LNCaP clone FGC (cell line): ENCODE measurements at regions not wholly inside any gene's neighbourhood (a gene's known extent, or its start where the extent isn't known, plus 50 kb on each side); places are given as distances from the start of the nearest gene placed in this dataset.
A peak's percentile ranks its signal among the peaks of the same experiment; 100 is the strongest.
"Not testable (repeated sequence)": the region's sequence is repeated elsewhere in the genome, so short reads cannot be mapped to it uniquely, and the experiment has no call there.

Source experiments
- DNase-seq: peaks from one replicate; pipeline ENCODE4 v3.0.0-alpha.2; 2011; ENCODE audit warnings: low read depth
- H3K4me3 ChIP-seq: 2 replicates; pipeline ENCODE4 v1.5.1; 2011; ENCODE audit warnings: mild to moderate bottlenecking, low read depth, low read length, control low read depth
- TF ChIP-seq, protein P1 (sequence below): IDR thresholded peaks from 2 replicates; pipeline ENCODE4 v1.5.1; 2012; ENCODE audit warnings: mild to moderate bottlenecking; ENCODE audit not compliant: control insufficient read depth, insufficient read depth; ENCODE audit errors: extremely low read depth

DNA sequence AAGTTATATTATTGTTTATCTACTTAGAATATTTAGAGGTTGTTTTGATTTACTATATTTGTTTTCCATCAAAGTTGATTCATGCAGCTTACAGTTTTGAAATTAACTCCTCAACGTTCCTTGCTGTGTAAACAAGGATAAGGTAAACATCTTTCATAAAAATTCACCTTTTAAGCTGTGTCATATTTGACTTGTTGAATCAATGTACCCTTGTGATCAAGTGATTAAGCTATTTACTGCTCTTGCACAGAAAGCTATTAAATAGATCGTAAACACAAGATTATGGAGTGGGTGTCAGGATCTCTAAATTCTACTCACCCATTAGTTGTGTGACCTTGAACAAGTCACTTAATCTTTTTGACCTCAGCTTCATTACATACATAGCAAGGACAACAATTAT is 2054.0 kb upstream of the NUDT12 start:
- TF ChIP-seq, protein P1, sequence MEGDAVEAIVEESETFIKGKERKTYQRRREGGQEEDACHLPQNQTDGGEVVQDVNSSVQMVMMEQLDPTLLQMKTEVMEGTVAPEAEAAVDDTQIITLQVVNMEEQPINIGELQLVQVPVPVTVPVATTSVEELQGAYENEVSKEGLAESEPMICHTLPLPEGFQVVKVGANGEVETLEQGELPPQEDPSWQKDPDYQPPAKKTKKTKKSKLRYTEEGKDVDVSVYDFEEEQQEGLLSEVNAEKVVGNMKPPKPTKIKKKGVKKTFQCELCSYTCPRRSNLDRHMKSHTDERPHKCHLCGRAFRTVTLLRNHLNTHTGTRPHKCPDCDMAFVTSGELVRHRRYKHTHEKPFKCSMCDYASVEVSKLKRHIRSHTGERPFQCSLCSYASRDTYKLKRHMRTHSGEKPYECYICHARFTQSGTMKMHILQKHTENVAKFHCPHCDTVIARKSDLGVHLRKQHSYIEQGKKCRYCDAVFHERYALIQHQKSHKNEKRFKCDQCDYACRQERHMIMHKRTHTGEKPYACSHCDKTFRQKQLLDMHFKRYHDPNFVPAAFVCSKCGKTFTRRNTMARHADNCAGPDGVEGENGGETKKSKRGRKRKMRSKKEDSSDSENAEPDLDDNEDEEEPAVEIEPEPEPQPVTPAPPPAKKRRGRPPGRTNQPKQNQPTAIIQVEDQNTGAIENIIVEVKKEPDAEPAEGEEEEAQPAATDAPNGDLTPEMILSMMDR = no peak
- H3K4me3 ChIP-seq = no peak overlapping the region
- DNase-seq = peak; percentile 32

DNA sequence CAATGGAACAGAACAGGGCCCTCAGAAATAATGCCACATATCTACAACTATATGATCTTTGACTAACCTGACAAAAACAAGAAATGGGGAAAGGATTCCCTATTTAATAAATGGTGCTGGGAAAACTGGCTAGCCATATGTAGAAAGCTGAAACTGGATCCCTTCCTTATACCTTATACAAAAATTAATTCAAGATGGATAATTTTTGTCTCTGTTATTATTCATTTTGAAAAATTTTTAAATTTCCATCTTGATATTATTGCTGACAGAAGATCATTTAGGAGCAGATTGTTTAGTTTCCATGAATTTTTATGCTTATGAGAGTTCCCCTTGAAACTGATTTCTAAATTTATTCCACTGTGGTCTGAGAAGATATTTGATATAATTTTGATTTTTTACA is 2039.8 kb upstream of the NUDT12 start:
- not testable (repeated sequence) for H3K4me3 ChIP-seq, DNase-seq

DNA sequence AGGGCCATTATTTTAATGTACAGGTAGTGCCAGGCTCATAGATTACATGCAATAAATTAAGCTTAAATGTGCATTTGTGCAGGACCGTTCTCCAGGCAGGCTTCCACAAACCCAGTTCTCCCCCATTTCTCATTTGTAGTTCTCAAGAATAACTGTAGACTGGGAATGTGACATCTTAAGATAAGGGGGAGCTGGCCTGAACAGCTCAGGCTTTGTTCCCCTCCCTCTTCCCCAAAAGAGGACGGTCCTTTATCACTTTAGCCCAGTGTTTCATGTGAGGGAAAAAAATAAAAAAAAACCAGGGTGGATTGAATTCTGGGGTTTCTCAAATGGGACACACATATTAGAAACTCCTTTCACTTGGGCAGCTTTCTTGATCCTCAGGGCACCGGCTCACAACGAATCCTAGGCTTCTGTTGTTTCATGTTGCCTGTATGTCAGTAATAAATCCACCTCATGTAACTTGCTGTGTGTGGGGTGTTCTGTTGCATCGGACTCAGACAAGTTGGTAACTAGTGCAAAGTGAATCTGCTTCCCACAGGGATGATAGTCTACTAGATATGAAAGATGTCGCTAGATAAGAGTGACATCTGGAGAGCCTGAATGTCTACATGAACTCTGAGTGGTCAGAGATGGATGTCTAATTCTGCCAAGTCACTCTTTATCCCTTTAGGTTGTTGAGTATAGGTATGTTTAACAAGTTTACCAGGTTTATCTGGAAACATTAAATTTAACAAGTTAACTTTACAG is 2030.6 kb upstream of the NUDT12 start:
- TF ChIP-seq, protein P1 = no peak
- no peak for DNase-seq
- H3K4me3 ChIP-seq = no peak overlapping the region

DNA sequence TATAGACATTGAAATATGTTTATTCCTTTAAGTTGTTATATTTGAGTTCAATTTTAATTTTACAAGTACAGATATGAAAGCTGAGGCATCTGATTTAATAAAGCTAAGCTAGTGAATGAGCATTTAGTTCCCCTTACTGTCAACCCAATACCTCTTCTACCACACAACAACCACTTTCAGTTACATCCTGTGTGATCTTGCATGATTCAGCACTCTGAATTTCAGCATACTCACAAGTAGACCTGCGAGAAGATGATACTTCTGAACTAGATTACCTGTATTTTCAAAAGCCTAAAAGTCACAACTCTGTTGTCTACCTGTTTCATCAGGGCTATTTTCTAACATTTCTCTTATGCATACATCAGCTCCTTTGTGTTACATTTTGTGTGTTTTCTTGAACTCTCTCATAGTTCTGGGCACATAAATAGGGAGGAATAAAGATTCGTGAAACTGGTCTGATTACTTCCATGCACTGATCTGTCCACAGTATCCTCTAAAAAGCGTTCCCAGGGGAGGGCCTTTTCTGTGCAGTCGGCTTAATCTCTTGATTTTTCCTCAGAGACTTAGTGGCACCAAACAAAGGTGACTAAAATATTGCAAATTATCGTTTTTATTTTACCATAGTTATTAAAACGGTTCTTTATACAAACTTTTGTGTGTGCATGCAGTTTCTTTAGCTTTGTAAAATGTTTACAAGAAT is 2025.5 kb upstream of the NUDT12 start:
- TF ChIP-seq, protein P1 = no peak
- H3K4me3 ChIP-seq = no peak overlapping the region
- DNase-seq = no peak

DNA sequence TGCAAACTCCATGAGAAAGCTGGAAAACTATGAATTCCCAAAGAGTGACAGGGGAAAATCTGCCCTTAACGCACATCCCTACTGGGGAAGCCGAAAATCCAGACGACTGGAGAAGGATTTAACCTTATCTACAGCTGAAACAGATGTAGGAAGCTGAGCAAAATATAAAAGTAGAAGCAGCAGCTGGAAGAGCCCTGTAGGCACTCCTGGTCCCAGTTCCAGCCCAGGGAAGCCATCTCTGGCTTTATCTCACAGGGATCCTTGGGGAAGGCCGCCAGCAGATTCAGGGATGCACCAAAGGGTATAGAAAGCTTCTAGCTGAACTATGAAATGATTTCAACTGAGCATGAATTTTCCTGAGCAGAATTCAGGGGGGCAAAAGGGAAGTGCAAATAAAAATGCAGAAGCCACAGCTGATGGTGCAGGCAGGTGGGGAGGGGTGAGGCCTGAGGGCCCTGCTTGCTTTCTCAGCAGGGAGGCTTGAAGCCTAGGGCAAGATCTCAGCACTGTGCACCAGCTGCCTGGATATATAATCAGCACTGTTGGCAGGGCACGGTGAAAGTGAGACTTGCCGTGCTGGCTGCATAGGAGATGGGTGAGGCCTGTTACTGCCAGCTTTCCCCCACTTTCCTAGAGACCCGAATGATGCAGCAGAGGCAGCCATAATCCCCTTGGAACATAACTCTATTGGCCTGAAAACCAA is 2019.5 kb upstream of the NUDT12 start:
- no peak overlapping the region for H3K4me3 ChIP-seq
- DNase-seq = no peak
- TF ChIP-seq, protein P1 = no peak

DNA sequence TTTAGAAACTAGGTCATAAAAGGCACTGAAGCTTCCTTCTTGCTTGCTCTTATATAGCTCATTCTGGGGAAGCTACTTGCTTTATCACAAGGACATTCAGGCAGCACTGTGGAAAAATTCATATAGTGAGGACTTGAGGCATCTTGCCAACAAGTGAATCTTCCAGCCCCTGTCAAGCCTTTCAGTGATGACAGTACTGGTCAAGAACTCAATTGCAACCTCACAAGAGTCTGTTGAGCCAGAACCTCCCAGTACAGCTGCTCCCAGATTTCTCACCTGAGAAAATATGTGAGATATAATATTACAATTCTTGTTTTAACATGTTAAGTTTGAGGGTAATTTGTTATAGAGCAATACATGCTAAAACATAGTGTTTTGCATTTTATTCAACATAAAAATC is 2011.0 kb upstream of the NUDT12 start:
- no peak overlapping the region for H3K4me3 ChIP-seq
- no peak for DNase-seq
- TF ChIP-seq, protein P1 = no peak

DNA sequence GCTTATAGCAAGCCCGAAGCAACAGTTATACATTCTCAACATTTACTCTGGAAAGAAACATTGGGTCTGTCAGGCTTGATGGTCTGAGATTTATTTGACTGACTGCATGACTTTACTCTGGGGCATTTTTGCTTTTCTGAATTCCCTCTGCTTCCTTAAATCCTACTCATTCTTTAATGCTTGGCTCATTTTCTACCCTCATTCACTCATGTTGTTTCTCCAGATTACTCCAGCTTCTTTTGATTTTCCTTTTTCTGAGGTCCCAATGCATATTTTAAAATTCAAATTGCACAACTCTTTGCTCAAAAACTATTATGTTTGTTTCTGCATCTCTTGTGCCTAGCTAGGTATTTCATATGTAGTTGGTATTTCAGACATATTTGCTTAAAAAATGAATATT is 2002.9 kb upstream of the NUDT12 start:
- TF ChIP-seq, protein P1 = no peak
- H3K4me3 ChIP-seq = no peak overlapping the region
- no peak for DNase-seq
